HG03045 (cell line): ENCODE measurements at regions not wholly inside any gene's neighbourhood (a gene's known extent, or its start where the extent isn't known, plus 50 kb on each side); places are given as distances from the start of the nearest gene placed in this dataset.
"Not testable (repeated sequence)": the region's sequence is repeated elsewhere in the genome, so short reads cannot be mapped to it uniquely, and the experiment has no call there.

ENCODE experiments used
- ATAC-seq: cut with Tn5 transposase; IDR thresholded peaks from one replicate; pipeline ENCODE4 v1.9.1; 2021; ENCODE audit warnings: mild to moderate bottlenecking, moderate library complexity; ENCODE audit not compliant: unreplicated experiment

DNA sequence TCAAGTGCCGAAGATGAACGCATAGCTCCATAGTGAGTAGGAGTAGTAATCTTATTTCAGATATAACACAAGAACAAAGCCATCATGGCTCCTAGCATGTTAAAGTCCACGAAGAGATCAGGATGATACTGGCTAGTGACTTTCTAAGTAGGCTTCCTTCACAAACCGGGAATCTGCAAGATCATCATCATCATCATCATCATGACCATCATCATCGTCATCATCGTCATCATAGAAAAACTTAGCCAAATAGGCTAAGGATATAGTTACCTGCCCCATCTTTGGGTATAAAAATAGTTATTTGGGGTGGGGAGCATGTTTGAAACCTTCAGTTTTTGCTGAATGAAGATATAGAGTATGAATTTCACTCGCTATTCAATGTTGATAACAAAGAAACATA is 57.9 kb downstream of the PYDC2 start:
- no peak for ATAC-seq

DNA sequence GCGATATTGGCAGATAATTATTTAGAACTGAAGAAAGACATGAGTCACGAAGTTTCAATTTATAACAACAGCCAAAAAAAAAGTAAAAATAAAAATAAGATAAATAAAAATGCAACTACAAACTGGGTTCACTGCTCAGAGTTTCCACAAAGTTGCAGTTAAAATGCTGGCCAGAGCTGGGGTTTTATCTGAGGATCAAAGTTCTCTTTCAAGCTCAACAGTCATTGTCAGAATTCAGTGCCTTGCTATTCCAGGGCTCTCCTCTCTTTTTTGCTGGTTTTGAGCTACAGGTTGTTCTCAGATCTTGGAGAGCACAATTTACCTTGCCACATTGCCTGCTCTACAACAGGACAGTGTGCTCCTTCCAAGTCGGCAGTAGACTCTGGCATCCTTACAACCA is 60.1 kb downstream of the PYDC2 start:
- ATAC-seq: no peak

DNA sequence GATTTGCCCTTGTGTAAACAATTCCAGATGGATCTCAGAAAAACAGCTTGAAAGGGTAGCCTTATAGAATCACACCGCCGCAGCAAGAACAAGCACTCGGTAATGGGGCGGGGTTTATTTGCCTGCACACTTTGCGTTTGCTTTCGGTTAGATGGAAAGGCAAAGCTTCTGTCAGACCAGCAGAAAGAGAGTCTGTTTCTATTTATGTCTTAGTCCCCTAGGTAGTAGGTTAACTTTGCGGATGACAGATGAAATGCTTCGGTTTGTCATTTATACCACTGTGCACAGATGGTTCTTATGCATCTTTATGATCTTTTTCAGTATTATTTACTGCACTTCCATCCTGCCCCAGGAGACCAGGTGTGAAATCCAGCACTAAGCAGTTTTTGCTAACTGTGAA is 62.2 kb downstream of the PYDC2 start:
- no peak for ATAC-seq

DNA sequence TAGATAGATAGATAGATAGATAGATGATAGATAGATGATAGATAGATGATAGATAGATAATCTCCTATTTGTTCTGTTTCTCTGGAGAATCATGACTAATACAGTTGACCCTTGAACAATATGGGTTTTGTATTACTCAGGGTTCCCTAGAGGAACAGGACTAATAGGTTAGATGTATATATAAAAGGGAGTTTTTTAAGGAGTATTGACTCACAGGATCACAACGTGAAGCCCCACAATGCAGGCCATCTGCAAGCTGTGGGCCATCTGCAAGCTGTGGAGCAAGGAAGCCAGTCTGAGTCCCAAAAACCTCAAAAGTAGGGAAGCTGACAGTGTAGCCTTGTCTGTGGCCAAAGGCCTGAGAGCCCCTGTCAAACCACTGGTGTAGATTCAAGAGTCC is 67.6 kb downstream of the PYDC2 start:
- no peak for ATAC-seq

DNA sequence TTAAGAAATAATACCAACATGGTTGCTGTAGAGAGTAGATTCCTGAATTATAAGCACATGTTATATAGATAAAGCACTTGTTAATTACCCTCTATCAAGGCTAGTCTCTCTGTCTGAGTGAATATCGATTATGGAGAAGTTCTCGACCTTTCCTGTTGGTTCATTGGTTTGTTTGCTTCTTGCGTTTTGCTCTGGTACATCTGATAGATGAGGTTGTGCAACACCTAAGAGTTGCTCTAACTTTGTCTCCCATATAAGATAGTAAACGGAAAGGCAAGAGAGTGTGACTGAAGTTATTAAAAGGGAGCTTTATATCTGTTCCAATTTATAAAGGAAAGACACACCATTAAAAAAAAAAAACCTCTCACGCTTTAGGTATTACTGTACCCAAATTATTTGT is 69.0 kb downstream of the PYDC2 start:
- ATAC-seq: no peak

DNA sequence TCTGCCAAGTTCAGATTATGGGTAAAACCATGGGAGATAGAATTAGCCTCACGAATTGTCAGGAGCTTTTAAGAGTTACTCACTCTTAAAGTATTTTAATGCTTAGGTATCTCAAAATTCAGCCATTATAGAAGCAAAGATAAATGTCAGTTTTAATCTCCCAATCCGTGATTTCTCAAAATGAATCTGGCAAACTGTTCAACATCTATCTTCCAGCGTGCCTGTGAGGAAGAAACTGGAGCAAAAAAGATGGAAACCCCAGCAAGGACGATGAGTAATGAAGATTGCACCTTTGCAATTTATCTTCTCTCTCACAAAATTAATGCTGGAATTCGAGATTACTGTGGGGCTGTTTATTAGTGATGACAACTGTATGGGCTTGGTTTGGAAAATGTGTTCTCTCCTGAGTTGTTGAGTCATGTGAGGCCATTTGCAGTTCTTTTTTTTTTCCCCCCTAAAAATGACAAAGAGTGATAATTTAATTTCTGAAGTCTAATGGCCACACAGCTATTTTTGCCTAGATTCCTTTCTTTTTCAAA is 70.5 kb downstream of the PYDC2 start:
- no peak for ATAC-seq

DNA sequence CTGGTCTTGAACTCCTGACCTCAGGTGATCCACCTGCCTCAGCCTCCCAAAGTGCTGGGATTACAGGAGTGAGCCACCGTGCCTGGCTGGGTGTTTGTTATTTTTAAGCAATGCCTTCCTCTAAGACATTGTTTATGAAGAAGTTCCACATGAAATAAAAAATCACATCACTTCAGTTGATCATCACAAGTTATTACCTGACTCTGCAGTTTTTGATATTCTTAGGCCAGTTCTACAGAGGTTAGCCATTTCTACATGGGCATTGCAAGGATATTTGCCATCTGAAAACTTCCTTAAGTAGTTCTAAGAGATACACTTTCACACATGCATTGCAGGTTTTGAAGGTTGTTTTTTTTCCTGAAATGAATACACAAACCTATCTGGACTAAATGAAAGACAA is 82.1 kb downstream of the PYDC2 start:
- no peak for ATAC-seq

DNA sequence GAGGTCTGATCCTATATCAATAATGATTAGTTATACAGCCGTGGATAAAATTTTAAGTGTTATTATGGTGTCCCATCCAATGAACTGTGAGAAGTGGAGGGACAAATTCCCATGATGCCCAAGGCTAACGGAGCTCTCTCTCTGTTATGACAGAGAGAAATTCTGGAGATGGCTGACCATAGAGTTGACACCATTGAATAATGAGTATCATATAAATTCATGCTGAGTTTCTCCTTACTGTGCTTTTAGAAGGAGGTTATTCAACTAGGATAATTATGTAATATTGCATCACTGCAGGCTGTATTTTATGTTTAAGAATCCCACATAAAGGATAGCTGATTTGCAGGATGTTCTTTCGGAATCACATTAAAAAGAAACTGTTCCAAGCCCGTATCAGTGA is 82.9 kb downstream of the PYDC2 start:
- no peak for ATAC-seq

DNA sequence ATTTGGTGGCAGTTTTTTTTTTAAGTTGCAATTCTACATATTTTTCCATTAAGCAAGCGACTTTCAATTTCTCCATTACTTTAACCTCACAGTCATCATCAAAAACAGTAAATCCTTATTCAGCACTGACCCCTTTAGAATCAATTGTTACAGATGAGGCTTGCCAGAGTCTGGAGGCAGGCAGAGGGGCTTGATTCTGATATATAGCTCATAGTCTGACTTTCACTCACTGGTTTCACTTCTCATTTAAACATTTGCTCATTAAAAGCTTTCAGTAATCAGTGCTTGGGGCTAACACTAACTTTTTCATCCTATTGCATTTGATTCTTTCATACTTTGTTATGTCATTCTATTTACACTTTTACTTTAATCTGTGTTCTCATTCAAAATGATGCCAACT is 88.4 kb downstream of the PYDC2 start:
- no peak for ATAC-seq

DNA sequence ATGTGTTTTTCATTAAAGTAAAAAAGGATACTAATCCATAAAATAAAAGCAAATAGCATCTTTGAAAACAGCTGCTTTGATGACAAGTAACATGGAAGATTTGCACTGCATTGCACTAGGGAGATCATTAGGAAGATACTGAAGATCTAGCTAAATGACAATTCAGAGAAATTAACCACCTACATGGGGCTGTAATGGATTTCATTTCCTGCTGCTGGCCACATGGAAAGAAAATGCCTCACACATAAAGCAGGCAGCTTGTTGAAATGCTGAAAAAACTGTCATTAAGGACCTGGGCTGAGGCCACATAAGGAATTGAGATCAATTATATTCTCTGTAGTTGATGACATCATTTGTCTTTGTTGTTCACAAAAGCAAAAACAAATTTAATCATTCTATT is 94.1 kb downstream of the PYDC2 start:
- ATAC-seq: no peak

DNA sequence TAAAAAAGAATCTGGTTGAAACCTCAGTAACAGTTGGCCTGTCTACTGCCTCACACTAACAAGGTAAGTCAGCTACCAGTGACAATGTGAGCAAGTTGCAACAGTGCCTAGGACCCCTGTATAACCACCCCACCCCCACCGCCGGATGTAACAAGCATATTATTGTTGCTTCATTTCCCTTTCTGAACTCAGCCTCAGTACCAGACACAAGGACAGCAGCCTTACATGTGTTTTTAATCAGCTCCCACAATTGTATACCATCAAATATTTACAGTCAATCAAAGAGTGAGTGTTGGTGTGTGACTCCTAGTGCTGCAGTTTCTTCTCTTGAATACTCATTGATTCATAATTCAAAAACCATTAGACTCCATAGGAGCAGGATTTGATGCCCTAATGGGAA is 96.4 kb downstream of the PYDC2 start:
- ATAC-seq: no peak

DNA sequence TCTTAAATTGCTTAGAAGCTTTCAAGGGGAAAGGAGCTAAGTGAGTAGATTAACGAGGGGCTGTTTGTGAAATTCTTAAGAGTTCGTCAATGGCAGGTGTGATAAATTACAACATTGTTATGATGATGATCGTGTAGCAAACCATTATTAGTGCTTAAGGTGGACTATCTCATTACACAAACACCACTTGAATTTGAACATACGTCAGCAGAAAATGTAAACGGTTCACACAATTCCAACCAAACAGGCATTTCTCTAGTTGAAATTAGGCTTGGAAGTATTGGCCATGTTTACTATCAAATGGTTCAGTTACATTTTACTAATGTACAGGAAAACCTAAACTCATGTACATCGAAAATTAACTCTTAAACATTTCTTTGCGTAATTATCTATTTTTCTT is 102.8 kb downstream of the PYDC2 start:
- no peak for ATAC-seq

DNA sequence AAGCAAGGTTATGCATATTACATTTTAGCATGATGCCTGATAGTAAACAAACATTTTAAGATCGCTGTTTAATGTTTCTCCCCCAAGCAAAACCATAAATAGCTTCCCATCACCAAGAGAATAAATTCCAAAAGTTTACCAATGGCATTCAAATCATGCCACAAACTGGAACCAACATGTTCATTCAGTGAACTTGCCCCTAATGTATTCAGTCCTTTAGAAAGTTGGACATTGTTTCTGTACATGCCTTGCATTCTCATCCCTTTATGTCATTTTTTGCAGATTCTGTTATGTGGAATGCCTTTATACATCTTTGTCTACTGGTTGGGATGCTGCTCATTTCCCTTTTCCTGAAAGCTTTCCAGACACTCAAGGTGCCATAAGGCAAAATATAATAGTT is 105.5 kb downstream of the PYDC2 start:
- no peak for ATAC-seq

DNA sequence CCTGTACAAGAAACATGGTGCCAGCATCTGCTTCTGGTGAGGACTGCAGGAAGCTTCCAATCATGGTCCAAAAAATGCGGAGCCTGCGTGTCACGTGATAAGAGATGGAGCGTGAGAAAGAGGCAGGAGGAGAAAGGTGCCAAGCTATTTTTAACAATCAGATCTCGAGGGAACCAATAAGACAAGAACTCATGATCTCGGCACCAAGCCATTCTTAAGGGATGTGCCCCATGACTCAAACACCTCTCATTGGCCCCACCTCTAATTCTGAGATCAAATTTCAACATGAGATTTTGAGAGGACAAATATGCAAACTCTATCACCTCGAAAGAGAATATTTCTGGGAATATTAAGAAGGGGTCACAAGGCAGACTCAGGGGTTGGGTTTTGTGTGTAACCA is 107.2 kb downstream of the PYDC2 start:
- ATAC-seq: no peak

DNA sequence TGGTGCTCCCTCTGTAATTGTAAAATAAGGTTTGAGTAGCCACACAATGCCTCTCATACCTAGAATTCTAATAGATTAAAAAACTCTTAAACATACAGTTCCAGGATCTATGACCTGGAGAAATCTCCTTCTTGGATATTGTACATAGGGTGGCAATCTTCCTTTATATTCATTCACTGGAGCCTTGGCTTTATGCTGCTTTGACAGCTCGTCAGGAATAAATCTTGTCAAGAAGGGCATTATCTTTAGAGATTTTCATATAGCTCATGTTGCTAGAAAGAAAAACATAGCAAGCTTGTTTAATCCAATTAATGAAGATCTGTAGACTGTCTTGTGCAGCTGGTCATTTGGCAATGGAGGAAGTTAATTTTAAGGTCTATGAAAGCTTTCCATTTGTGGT is 131.1 kb downstream of the PYDC2 start:
- ATAC-seq: no peak

DNA sequence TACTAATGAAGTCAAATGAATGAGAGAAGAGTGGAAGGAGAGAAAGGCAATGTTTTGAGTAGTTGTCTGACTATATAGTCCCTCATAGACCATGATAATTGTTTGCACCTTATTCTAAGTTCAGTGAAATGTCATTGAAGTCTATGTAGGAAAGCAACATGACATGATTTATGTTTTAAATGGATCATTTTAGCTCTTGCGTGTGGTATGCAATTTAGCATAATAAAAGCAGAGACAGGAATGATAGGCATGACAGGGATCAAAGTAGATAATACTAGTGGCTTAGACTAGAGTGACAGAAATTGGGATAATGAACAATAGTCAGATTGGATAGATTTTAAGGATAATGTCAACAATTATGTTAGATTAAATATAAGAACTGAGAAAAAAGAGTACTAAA is 132.5 kb downstream of the PYDC2 start:
- ATAC-seq: no peak

DNA sequence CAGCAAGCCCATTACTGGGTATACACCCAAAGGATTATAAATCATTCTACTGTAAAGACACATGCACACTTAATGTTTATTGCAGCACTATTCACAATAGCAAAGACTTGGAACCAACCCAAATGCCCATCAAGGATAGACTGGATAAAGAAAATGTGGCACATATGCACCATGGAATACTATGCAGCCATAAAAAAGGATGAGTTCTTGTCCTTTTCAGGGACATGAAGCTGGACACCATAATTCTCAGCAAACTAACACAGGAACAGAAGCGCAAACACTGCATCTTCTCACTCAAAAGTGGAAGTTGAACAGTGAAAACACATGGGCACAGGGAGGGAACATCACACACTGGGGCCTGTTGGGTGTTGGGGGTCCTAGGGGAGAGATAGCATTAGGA is 154.5 kb downstream of the PYDC2 start:
- not testable (repeated sequence) for ATAC-seq

DNA sequence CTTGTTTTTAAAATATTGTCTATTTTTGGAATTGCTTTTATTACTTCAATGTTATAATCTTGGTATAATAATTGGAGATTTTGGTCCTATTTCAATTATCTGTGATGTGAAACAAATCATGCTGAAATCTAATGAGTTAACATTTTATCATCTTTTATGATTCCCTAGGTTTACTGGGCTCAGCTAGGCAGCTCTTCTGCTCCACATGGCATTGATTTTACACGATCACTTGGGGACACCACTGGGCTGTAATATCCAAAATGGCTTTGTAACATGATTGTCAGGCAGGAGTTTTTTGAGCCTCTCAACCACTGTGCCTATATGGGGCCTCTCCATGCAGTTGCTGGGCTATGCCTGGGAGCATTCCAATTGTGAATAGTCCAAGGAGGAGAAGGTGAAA is 163.3 kb downstream of the PYDC2 start:
- no peak for ATAC-seq

DNA sequence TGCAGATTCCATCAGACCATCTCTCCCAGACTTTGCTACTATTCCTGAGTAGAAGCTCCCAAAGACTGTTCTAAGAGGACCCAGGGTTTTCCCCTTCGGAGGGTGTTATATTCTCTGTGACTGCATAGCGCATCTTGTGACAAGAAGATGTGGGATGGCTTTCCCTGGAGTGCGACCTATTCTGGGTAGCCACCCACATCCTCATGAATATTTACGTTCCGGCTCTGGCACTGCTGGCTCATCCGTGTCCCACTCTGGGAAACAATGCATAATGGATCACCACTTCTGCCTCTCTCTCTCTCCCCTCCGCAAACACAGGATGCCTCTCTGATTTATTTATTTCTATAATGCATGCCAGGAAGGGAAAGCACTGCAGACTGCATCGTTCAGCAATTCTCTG is 166.1 kb downstream of the PYDC2 start:
- no peak for ATAC-seq

DNA sequence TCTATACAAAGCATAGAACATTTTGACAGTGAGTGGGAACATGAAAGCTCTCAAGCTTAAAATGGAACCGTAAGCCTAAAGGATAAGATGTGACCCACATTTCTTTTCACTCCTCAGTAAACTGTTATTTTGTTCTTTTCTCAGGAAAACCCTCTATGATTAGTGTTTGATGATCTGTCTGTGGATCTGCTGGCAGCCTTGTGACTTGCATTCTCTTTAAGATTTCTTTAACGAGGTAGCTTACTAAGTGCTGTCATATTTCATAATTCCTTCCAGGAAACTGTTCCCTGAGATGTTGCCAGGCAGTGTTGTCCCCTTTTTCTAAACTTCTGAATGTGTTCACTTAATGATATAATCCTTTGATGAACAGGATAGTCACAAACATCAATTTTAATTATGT is 167.6 kb downstream of the PYDC2 start:
- no peak for ATAC-seq

DNA sequence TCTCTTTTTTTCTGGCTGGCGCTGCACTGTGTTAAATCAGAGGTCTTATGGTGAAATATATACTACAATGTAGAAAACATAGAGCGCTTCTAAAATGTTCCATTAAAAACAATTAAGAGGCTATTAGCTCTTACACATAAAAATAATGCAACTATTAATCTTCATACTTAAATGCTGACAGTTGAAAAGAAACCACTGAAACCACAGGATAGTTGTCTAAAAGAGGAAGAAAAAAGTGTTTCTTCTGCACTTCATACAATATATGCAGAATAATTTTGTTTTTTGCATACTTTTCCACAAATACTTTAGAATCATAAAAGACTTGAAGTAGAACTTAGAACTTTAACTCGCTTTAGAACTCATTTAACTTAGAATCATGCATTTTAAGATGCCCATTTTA is 170.5 kb downstream of the PYDC2 start:
- no peak for ATAC-seq

DNA sequence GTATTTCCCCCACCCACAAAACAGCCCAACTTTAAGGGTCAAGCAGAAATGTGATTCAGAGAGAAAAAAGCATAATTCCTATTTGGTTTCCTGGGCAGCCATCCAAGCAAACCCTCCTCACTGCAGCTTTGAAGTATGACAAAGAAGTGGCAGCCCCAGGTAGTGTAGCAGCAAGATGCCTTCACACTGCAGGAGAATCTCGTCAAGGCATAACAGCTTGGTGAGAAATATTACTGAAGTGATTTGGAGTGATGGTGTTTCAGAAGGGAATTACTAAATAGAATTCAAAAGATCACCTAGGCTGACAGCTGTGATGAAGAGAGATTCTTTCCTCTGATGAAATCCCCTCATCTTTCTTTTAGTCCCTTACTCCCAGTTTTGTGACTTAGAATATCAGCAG is 173.9 kb downstream of the PYDC2 start:
- ATAC-seq: no peak

DNA sequence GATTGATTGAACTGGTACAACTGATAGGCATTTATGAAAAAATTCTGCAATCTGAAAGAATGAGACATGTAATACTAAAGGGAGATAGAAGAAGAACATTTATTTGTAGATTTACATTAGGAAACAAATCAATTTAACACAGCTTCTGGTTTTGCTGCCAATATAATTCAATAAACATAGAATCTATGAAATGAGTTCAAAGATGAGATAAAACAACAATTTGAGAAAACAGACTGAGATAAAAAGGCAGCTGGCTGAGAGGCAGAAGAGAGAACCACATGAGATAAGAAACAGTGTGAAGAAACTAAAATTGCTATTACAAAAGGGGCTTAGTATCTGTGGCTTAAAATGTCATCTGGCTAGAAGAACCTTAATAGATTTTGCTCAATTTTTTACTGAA is 176.6 kb downstream of the PYDC2 start:
- ATAC-seq: no peak

DNA sequence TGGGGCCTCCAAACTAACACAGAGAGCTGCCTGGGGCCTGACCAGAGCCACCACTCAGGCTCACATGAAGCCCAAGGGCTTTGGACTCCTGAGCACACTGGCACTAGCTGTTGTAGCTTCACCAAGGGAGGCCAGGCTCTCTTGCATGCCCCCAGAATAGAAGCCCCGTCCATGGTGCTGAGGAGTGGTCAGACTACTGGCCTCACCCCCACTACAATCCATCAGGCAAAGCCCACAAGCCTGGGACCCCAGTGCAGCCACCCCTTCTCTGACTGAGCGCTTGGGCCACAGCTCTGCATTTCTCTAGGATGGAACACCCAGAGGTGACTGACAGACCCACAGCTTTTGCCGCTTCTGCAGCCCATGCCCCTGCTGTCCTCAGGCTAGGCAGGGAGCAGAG is 180.8 kb downstream of the PYDC2 start:
- no peak for ATAC-seq
